Right ventricle myocardium superior (tissue), 1 donor: ENCODE measurements at regions not wholly inside any gene's neighbourhood (a gene's known extent, or its start where the extent isn't known, plus 50 kb on each side); places are given as distances from the start of the nearest gene placed in this dataset.
A peak's percentile ranks its signal among the peaks of the same experiment; 100 is the strongest.

ENCODE experiments used
- ATAC-seq: fragments of 200-7000 bp; cut with Tn5 transposase; one replicate; pipeline ENCODE4 v1.9.1; 2020; ENCODE audit warnings: mild to moderate bottlenecking; ENCODE audit not compliant: poor library complexity
- DNase-seq: peaks from one replicate; pipeline ENCODE4 v3.0.0-alpha.2; 2020
- intact Hi-C: fragments of 100-400 bp; cut with DNase I; formaldehyde crosslinking; loops from one replicate; pipeline ENCODE4 v1.11.2; 2022
- donor health status: DM: no; HTN: yes; CAD: no; lungs with severe emphysema.

- ATAC-seq = no peak
- no peak for DNase-seq
- intact Hi-C loops = no loop called here
Observed at GRCh38 chr4:140316799-140317198, 56.6 kb upstream of the SCOC start.

GRCh38 chr4:140315970-140316369 lies 57.5 kb upstream of the SCOC start:
- DNase-seq (no peak), ATAC-seq (no peak)
- intact Hi-C loops = no loop called here

DNA sequence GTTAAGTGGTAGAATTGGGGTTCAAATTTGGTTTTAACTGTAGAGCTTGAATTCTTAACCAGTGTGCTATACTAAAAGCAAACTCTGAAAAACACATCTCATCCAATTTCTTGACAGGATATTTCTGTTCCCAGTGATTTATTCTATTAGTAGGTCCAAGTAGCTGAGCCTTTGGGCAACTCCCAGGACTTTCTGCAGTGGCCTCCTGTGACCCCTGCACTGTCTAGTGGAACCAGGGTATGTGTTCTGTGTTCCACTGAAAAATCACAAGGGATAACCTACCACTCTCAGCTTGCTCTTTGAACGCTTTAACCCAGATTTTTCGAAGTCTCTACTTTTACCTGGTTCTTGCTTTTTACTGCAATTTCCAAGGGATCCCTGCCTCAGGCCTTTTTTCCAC lies 58.0 kb upstream of the SCOC start:
- DNase-seq = no peak
- ATAC-seq = no peak
- intact Hi-C loops = no loop called here

DNA sequence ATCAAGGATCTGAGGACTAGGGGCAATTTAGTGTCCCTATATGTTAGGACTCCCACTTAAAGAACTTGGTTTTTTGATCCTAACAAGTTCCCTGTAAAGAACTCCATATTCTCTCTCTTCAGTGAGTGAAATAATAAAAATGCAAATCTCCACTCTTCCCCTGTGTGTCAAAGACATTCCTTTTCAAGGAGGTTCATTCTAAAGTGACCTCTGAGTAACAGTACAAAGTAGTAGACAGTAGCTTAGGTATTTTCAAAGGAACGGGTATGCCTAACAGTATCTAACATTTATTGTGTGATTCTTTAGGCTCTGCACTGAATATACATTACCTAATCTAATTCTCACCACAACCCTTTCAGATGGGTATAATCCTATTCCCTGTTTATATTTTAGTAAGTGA lies 58.4 kb upstream of the SCOC start:
- intact Hi-C loops = no loop called here
- ATAC-seq = no peak
- no peak for DNase-seq

GRCh38 chr4:140312100-140312499 lies 61.3 kb upstream of the SCOC start:
- ATAC-seq (no peak), DNase-seq (no peak)
- intact Hi-C loops = no loop called here

DNA sequence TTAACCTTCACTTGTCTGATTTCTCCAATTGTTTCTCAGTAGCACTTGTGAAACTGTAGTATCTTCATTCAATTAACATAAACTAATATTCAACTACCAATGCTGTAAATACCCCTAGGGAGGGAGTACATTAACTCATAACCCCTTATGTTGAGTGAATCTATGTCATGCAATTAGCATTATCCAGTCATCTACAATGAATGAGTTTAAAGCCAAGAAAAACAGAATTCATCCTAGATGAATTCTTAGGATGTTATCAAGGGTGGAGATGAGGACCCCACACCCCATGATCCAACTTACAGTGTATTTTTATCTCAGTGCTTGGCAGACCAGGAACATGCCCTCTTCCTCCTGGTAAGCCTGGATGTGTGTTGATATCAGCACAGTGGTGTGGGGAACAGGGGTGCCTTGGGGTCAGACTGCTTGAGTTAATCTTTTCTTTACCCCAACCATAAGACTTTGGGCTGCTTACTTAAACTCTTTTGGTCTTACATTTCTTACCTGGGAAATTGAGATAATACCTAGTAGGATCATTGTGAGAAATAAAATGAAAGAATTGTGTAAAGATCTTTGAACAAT lies 62.1 kb upstream of the SCOC start:
- ATAC-seq (no peak), DNase-seq (no peak)
- intact Hi-C loops = no loop called here

DNA sequence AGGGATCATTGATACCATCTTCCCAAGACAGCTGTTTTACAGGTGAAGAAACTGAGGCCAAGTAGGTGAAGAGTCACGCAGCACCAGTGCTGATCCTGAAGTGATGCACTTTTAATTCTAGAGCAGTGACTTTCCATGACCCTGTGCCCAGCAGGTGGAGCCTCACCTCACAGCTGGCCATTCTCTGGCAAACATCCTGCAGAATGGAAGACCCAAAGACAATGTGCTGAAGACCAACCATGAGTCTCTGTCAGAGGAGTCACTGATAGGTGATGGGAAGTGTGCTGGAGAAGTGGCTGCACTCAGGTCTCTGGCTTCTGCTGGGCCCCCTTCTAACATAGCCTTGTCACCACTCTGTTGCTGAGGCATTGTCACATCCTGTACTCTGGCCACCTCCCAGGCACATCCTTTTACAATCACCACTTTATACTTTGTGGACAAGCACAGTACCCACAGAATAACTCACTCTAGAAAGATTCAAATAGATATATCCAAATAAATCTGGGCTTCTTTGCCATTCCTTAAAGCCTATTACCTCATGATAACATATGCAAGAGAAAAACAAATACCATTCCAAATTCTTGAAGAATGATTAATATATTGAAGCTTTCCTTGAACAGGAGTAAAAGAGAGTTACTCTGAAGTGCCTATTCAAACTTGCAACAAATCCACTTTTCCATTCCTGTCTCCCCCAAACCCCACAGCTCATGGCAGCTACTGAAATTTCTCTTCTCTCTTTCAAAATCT lies 64.1 kb upstream of the SCOC start:
- ATAC-seq = peak; percentile 81

GRCh38 chr4:140308366-140309123 lies 64.9 kb upstream of the SCOC start:
- intact Hi-C loops = no loop called here
- DNase-seq (peak; percentile 74), ATAC-seq (peak; percentile 95)

More for the DNA sequence above, 64.1 kb upstream of the SCOC start:
- intact Hi-C loops = no loop called here
- no peak for DNase-seq

DNA sequence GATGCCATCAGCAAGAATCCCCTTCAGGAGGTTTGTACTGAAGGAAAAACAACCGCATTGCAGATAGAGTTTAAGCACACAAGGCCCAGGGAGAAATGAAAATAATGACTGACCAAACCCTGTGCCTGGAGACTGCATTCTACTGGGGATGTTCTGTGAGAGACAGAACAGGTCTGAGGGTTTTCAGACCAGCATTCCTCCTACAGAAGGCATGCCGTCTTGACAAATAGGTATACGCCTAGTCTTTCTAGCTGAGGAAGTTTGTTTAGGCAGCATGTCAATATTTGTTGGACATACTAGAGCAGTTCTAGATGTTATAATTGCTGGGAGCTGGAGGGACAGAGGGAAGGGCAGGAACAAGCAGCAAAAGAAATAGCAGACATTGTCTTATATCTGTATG lies 68.4 kb upstream of the SCOC start:
- intact Hi-C loops = no loop called here
- DNase-seq (no peak), ATAC-seq (no peak)

- no peak for DNase-seq
- intact Hi-C loops = no loop called here
Observed at GRCh38 chr4:140304346-140304745, 69.1 kb upstream of the SCOC start.

DNA sequence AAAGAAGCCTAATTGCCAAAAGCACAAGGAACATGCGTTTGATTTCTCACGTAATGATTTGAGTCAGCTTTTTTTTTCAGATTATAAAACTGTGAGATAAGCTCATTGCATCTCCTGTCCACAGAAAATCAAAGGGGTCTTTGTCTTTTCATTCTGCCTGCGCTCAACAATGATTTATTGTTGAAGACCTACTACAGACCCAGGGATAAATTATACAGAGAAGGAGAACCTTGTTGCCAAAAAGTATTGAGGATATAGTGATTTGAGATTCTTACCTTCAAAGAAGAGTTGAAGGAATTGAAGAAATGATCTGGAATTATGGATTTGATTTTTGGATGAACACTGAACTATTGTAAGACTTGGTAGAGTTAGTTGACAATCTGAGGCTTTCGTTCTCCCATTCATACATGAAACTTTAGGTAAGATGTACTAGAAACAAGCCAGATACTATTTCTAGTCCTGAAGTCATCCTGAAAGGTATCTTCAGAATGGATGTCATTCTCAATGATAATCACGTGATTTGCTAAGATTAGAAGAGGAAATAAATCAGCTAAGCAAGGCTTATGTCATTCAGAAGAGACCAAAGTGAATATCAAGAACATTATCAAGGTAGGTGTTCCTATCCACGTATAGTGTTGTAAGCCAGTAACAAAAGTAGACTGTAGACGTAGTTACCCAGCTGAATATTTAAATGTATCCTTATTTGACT lies 71.1 kb upstream of the SCOC start:
- ATAC-seq (no peak), DNase-seq (no peak)
- intact Hi-C loops = no loop called here

More at GRCh38 chr4:140304346-140304745, 69.1 kb upstream of the SCOC start:
- ATAC-seq = no peak

DNA sequence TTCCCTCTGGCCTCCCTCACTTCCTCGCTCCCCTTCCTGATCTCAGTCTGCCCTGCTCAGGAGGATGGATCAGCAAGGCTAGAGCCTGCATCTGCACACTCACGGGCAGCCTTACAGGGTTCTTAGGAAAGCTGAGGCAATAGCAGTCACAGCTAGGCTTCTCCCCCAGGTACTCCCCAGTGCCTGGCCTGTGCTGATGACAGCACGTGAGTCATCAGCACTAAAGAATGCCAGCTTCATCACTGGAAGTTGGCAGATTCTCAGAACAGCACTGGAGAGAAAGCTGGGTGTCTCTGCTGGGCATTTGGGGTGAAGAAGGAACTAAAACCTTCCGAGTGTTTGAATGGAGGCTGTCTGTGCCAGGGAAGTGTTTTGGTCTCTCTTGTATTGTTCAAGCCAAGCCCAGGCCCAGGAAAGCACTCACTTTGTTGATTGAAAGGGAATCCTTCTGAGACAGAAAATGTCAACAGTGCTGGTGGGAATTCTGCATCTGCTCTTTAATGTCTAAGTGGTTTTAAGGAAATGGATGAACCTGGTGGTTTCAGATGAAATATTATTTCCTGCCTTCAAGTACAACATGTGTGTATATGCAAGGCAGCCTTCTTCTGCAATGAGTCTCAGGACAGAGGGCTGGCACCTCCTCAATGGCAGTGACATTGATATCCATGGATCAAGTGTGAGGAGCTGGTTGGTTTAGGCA lies 73.0 kb upstream of the SCOC start:
- DNase-seq (no peak), ATAC-seq (no peak)
- intact Hi-C loops = no loop called here

- no peak for DNase-seq
- ATAC-seq = no peak
- intact Hi-C loops = no loop called here
Observed at GRCh38 chr4:140298001-140298400, 75.4 kb upstream of the SCOC start.

- no peak for DNase-seq
- no peak for ATAC-seq
- intact Hi-C loops = no loop called here
Observed at GRCh38 chr4:140297221-140297570, 76.2 kb upstream of the SCOC start.

DNA sequence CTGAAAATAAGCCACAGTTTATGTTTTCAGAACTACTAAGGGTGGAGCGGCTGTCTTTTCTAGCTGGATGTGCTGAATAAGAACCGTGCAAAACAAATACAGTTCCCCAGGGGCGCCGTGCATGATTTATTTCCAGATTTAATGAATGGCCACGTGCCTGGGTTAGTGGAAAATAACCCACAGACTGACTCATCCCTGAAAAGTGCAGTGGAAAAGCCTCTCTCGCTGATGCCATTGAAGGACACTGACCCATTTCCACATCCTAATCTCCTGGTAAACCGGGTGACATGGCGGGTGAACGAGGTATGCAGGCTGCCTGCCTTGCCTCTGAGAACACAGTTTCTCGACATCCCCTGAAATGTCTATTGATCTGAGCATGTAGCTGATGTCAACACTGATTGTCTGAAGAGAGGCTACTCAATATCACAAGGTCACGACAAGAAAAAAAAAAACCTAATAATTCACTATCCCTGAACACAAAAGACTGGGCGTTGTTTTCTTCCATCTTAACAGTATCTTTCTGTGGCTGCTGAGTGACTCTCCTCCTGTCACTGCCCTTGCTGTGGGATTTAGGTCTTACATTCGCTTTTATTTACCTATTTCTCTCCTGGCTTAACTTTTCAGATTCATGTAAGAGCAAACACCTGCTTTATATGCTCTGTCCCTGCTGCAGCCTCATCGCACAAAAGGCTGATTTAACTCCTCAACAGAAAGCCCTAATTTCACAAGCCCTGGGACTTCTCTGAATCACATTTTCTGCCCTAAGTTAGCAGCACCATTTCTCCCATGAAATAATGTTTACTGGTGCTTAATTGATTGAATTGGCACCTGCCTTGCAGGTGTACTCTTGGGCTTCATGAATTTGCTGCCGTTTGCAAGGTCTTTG lies 76.9 kb upstream of the SCOC start:
- DNase-seq (peak; percentile 66), ATAC-seq (peak; percentile 69)
- intact Hi-C loops = no loop called here

GRCh38 chr4:140293979-140294378 lies 79.5 kb upstream of the SCOC start:
- no peak for ATAC-seq
- no peak for DNase-seq

DNA sequence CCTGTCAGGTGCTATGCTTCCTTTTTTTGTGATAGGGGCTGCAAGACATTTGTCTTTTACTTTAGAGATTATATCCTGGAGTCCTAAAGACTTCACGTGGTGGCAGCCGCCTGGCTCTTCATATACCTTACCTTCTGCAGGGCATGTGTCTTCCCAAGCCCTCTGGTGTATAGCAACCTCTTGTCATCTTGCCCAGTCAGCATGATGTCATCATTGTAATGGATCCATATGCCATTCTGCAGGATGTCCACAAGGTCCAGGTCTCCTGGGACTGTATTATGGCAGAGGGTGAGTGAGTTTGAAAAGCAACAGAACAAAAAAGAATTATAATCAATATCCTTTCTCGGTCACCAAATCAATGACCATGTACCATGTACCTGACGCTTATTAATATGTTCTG lies 82.2 kb upstream of the SCOC start:
- intact Hi-C loops = no loop called here
- DNase-seq = no peak
- no peak for ATAC-seq

More at GRCh38 chr4:140293979-140294378, 79.5 kb upstream of the SCOC start:
- intact Hi-C loops = no loop called here

DNA sequence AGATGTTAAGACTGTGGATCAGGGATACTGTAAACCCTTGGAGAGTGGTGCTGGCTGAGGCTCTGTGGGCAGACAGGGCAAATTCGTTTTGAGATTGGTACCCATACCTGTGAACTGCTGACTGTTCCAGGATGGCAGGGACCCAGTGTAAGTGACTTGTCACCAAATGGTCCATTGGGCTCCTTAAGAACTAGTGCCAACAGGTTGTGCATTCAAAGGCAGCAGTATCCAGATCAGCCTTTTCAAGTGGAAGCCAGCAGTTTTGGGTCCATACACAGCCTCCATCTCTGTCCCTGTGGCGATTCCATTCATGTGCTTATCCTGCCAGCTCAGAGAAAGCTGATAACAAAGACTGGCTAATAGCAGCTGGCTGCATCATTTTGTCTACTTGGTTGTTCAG lies 84.0 kb upstream of the SCOC start:
- intact Hi-C loops = no loop called here
- DNase-seq (no peak), ATAC-seq (no peak)
